ENCODE measurements at regions not wholly inside any gene's neighbourhood (a gene's known extent, or its start where the extent isn't known, plus 50 kb on each side); places are given as distances from the start of the nearest gene placed in this dataset.
"Not testable (repeated sequence)": the region's sequence is repeated elsewhere in the genome, so short reads cannot be mapped to it uniquely, and the experiment has no call there.

GRCh38 chr4:49117951-49118350, 131.9 kb downstream of the CWH43 start:
- H3K36me3 Mint-ChIP-seq (ENCODE audit: low read depth) = peaks cover 48% of the 10 kb centered on the region
- not testable (repeated sequence) for H3K27ac Mint-ChIP-seq
- H3K9me3 Mint-ChIP-seq = peaks cover 44% of the 10 kb centered on the region

GRCh38 chr4:49118379-49119212, 132.5 kb downstream of the CWH43 start:
- H3K4me3 Mint-ChIP-seq; H3K27me3 Mint-ChIP-seq; H3K4me1 Mint-ChIP-seq (ENCODE audit: low read depth): not testable (repeated sequence)
- peaks cover 48% of the 10 kb centered on the region for H3K36me3 Mint-ChIP-seq (ENCODE audit: low read depth)
- peak overlapping the region; percentile 0 for H3K27ac Mint-ChIP-seq
- H3K9me3 Mint-ChIP-seq = peaks cover 44% of the 10 kb centered on the region

More at GRCh38 chr4:49117951-49118350, 131.9 kb downstream of the CWH43 start:
- not testable (repeated sequence) for H3K4me1 Mint-ChIP-seq (ENCODE audit: low read depth); H3K27me3 Mint-ChIP-seq; H3K4me3 Mint-ChIP-seq

DNA sequence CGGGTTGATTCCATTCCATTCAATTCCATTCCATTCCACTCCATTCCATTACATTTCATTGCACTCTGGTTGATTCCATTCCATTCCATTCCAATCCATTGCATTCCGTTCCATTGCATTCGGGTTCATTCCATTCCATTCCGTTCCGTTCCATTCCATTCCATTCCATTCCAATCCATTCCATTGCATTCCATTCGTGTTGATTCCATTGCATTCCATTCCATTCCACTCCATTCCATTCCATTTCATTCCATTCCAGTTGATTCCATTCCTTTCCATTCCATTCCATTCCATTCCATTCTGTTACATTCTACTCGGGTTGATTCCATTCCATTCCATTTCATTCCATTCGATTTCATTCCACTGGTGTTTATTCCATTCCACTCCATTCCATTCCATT, 133.3 kb downstream of the CWH43 start:
- H3K27ac Mint-ChIP-seq = peak overlapping the region; percentile 1
- H3K36me3 Mint-ChIP-seq (ENCODE audit: low read depth) = peaks cover 48% of the 10 kb centered on the region
- H3K4me3 Mint-ChIP-seq; H3K27me3 Mint-ChIP-seq; H3K4me1 Mint-ChIP-seq (ENCODE audit: low read depth): not testable (repeated sequence)
- peaks cover 44% of the 10 kb centered on the region for H3K9me3 Mint-ChIP-seq

- Mint-ChIP-seq H3K9me3 (peaks cover 44% of the 10 kb centered on the region), H3K27ac (peak overlapping the region; percentile 0), H3K36me3 (ENCODE audit: low read depth) (peaks cover 48% of the 10 kb centered on the region)
- not testable (repeated sequence) for H3K4me3 Mint-ChIP-seq; H3K27me3 Mint-ChIP-seq; H3K4me1 Mint-ChIP-seq (ENCODE audit: low read depth)
These were observed 134.1 kb downstream of the CWH43 start for GRCh38 chr4:49120042-49120779.

DNA sequence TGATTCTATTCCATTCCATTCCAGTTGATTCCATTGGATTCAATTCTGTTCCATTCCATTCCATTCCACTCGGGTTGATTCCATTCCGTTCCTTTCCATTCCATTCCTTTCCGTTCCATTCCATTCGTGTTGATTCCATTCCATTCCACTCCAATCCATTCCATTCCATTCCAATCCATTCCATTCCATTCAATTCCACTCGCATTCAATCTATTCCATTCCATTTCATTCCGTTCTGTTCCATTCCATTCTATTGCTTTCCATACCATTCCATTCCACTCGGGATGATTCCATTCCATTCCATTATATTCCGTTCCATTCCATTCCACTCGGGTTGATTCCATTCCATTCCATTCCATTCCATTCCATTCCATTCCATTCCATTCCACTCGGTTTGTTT, 134.7 kb downstream of the CWH43 start:
- H3K9me3 Mint-ChIP-seq = peaks cover 44% of the 10 kb centered on the region
- peaks cover 48% of the 10 kb centered on the region for H3K36me3 Mint-ChIP-seq (ENCODE audit: low read depth)

GRCh38 chr4:49126443-49126842, 140.4 kb downstream of the CWH43 start:
- H3K4me3 Mint-ChIP-seq; H3K4me1 Mint-ChIP-seq (ENCODE audit: low read depth); H3K9me3 Mint-ChIP-seq; H3K27ac Mint-ChIP-seq; H3K36me3 Mint-ChIP-seq (ENCODE audit: low read depth); H3K27me3 Mint-ChIP-seq: not testable (repeated sequence)

More for the DNA sequence above, 134.7 kb downstream of the CWH43 start:
- H3K4me1 Mint-ChIP-seq (ENCODE audit: low read depth); H3K27ac Mint-ChIP-seq; H3K4me3 Mint-ChIP-seq; H3K27me3 Mint-ChIP-seq: not testable (repeated sequence)

DNA sequence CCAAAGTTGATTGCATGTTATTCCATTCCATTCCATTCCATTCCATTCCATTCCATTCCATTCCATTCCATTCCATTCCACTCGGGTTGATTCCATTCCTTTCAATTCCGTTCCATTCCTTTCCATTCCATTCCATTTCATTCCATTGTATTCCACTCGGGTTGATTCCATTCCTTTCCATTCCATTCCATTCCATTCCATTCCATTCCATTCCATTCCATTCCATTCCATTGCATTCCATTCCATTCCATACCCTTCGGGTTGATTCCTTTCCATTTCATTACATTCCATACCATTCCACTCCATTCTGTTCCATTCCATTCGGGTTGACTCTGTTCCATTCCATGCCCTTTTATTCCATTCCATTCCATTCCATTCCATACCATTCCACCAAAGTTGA, 140.8 kb downstream of the CWH43 start:
- H3K4me1 Mint-ChIP-seq (ENCODE audit: low read depth); H3K36me3 Mint-ChIP-seq (ENCODE audit: low read depth); H3K27ac Mint-ChIP-seq; H3K4me3 Mint-ChIP-seq; H3K27me3 Mint-ChIP-seq; H3K9me3 Mint-ChIP-seq: not testable (repeated sequence)

- not testable (repeated sequence) for H3K27me3 Mint-ChIP-seq; H3K9me3 Mint-ChIP-seq; H3K27ac Mint-ChIP-seq; H3K4me3 Mint-ChIP-seq; H3K36me3 Mint-ChIP-seq (ENCODE audit: low read depth); H3K4me1 Mint-ChIP-seq (ENCODE audit: low read depth)
These were observed 143.3 kb downstream of the CWH43 start for GRCh38 chr4:49129385-49129784.

DNA sequence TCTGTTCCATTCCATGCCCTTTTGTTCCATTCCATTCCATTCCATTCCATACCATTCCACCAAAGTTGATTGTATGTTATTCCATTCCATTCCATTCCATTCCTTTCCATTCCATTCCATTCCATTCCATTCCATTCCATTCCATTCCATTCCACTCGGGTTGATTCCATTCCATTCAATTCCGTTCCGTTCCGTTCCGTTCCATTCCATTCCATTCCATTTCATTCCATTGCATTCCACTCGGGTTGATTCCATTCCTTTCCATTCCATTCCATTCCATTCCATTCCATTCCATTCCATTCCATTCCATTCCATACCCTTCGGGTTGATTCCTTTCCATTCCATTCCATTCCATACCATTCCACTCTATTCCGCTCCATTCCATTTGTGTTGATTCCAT, 143.8 kb downstream of the CWH43 start:
- not testable (repeated sequence) for H3K27ac Mint-ChIP-seq; H3K36me3 Mint-ChIP-seq (ENCODE audit: low read depth); H3K4me1 Mint-ChIP-seq (ENCODE audit: low read depth); H3K9me3 Mint-ChIP-seq; H3K27me3 Mint-ChIP-seq; H3K4me3 Mint-ChIP-seq

- not testable (repeated sequence) for H3K9me3 Mint-ChIP-seq; H3K27me3 Mint-ChIP-seq; H3K36me3 Mint-ChIP-seq (ENCODE audit: low read depth); H3K4me1 Mint-ChIP-seq (ENCODE audit: low read depth); H3K27ac Mint-ChIP-seq; H3K4me3 Mint-ChIP-seq
These were observed 144.6 kb downstream of the CWH43 start for GRCh38 chr4:49130724-49131123.

- peak overlapping the region; percentile 1 for H3K27ac Mint-ChIP-seq
- peaks cover 20% of the 10 kb centered on the region for H3K36me3 Mint-ChIP-seq (ENCODE audit: low read depth)
- not testable (repeated sequence) for H3K4me3 Mint-ChIP-seq; H3K27me3 Mint-ChIP-seq; H3K4me1 Mint-ChIP-seq (ENCODE audit: low read depth)
- peaks cover 21% of the 10 kb centered on the region for H3K9me3 Mint-ChIP-seq
These were observed 151.0 kb downstream of the CWH43 start for GRCh38 chr4:49137043-49137442.

- Mint-ChIP-seq H3K9me3 (peaks cover 22% of the 10 kb centered on the region), H3K36me3 (ENCODE audit: low read depth) (peaks cover 21% of the 10 kb centered on the region)
- H3K27me3 Mint-ChIP-seq; H3K4me3 Mint-ChIP-seq; H3K4me1 Mint-ChIP-seq (ENCODE audit: low read depth); H3K27ac Mint-ChIP-seq: not testable (repeated sequence)
These were observed 151.9 kb downstream of the CWH43 start for GRCh38 chr4:49137961-49138360.

DNA sequence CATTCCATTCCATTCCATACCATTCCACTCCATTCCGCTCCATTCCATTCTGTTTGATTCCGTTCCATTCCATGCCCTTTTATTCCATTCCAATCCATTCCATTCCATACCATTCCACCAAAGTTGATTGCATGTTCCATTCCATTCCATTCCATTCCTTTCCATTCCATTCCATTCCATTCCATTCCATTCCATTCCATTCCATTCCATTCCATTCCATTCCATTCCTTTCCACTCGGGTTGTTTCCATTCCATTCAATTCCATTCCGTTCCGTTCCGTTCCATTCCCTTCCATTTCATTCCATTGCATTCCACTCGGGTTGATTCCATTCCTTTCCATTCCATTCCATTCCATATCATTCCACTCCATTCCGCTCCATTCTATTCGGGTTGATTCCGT, 152.7 kb downstream of the CWH43 start:
- peaks cover 25% of the 10 kb centered on the region for H3K36me3 Mint-ChIP-seq (ENCODE audit: low read depth)

DNA sequence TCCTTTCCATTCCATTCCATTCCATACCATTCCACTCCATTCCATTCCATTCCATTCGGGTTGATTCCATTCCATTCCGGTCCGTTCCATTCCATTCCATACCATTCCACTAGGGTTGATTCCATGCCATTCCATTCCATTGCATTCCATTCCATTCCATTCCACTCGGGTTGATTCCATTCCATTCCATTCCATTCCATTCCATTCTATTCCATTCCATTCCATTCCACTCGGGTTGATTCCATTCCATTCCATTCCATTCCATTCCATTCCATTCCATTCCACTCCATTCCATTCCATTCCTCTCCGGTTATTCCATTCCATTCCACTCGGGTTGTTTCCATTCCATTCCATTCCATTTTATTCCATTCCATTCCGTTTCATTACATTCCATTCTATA, 153.4 kb downstream of the CWH43 start:
- Mint-ChIP-seq H3K36me3 (ENCODE audit: low read depth) (peaks cover 32% of the 10 kb centered on the region), H3K9me3 (peaks cover 29% of the 10 kb centered on the region)
- H3K27ac Mint-ChIP-seq; H3K27me3 Mint-ChIP-seq; H3K4me3 Mint-ChIP-seq; H3K4me1 Mint-ChIP-seq (ENCODE audit: low read depth): not testable (repeated sequence)

More for the DNA sequence above, 152.7 kb downstream of the CWH43 start:
- H3K27me3 Mint-ChIP-seq; H3K4me1 Mint-ChIP-seq (ENCODE audit: low read depth); H3K27ac Mint-ChIP-seq; H3K4me3 Mint-ChIP-seq: not testable (repeated sequence)
- H3K9me3 Mint-ChIP-seq = peaks cover 22% of the 10 kb centered on the region

DNA sequence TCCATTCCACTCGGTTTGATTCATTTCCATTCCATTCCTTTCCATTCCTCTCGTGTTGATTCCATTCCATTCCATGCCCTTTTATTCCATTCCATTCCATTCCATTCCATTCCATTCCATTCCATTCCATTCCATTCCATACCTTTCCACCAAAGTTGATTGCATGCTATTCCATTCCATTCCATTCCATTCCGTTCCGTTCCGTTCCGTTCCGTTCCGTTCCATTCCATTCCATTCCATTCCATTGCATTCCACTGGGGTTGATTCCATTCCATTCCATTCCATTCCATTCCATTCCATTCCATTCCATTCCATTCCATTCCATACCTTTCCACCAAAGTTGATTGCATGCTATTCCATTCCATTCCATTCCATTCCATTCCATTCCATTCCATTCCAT, 154.3 kb downstream of the CWH43 start:
- H3K9me3 Mint-ChIP-seq = peaks cover 32% of the 10 kb centered on the region
- H3K4me3 Mint-ChIP-seq; H3K4me1 Mint-ChIP-seq (ENCODE audit: low read depth); H3K27me3 Mint-ChIP-seq; H3K27ac Mint-ChIP-seq: not testable (repeated sequence)
- H3K36me3 Mint-ChIP-seq (ENCODE audit: low read depth) = peaks cover 37% of the 10 kb centered on the region

DNA sequence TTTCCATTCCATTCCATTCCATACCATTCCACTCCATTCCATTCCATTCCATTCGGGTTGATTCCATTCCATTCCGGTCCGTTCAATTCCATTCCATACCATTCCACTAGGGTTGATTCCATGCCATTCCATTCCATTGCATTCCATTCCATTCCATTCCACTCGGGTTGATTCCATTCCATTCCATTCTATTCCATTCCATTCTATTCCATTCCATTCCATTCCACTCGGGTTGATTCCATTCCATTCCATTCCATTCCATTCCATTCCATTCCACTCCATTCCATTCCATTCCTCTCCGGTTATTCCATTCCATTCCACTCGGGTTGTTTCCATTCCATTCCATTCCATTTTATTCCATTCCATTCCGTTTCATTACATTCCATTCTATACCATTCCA, 155.9 kb downstream of the CWH43 start:
- not testable (repeated sequence) for H3K4me1 Mint-ChIP-seq (ENCODE audit: low read depth); H3K27me3 Mint-ChIP-seq; H3K27ac Mint-ChIP-seq; H3K4me3 Mint-ChIP-seq
- Mint-ChIP-seq H3K36me3 (ENCODE audit: low read depth) (peaks cover 43% of the 10 kb centered on the region), H3K9me3 (peaks cover 38% of the 10 kb centered on the region)

All from stimulated activated naive CD8-positive, alpha-beta T cell treated with anti-CD3 and anti-CD28 coated beads, Interleukin-15, Interleukin-2, amounts not matched to agents 100 ng/mL and 50 ng/mL, for 24 hours (primary cell).